NCI-H82 treated with DMSO at 0.1 percent for 48 hours (cell line): ENCODE measurements at regions not wholly inside any gene's neighbourhood (a gene's known extent, or its start where the extent isn't known, plus 50 kb on each side); places are given as distances from the start of the nearest gene placed in this dataset.
"Not testable (repeated sequence)": the region's sequence is repeated elsewhere in the genome, so short reads cannot be mapped to it uniquely, and the experiment has no call there.

ENCODE experiments used
- DNase-seq: peaks from one replicate; lab custom pipeline; 2025; ENCODE audit not compliant: unreplicated experiment; lab: John Stamatoyannopoulos, UW

- no peak for DNase-seq
Measured at GRCh38 chr15:26033493-26033892, 170.4 kb upstream of the ATP10A start.

- DNase-seq, result no peak
Measured at GRCh38 chr15:26032162-26032846, 169.2 kb upstream of the ATP10A start.

GRCh38 chr15:26029586-26029985 lies 166.5 kb upstream of the ATP10A start:
- not testable (repeated sequence) for DNase-seq

GRCh38 chr15:26029146-26029545 lies 166.0 kb upstream of the ATP10A start:
- no peak for DNase-seq

GRCh38 chr15:26028086-26028740 lies 165.1 kb upstream of the ATP10A start:
- DNase-seq, result no peak

GRCh38 chr15:26026671-26027070 lies 163.5 kb upstream of the ATP10A start:
- not testable (repeated sequence) for DNase-seq

- no peak for DNase-seq
Measured at GRCh38 chr15:26024241-26024640, 161.1 kb upstream of the ATP10A start.

- no peak for DNase-seq
Measured at GRCh38 chr15:26023691-26024090, 160.6 kb upstream of the ATP10A start.

GRCh38 chr15:26023231-26023630 lies 160.1 kb upstream of the ATP10A start:
- DNase-seq, result no peak

- no peak for DNase-seq
Measured at GRCh38 chr15:26020871-26021270, 157.7 kb upstream of the ATP10A start.

- DNase-seq, result no peak
Measured at GRCh38 chr15:26017665-26018064, 154.5 kb upstream of the ATP10A start.

- DNase-seq, result no peak
Measured at GRCh38 chr15:26015516-26016075, 152.5 kb upstream of the ATP10A start.

- no peak for DNase-seq
Measured at GRCh38 chr15:26013981-26014380, 150.9 kb upstream of the ATP10A start.

- no peak for DNase-seq
Measured at GRCh38 chr15:26011916-26012315, 148.8 kb upstream of the ATP10A start.

GRCh38 chr15:26007151-26007550 lies 144.0 kb upstream of the ATP10A start:
- no peak for DNase-seq

- no peak for DNase-seq
Measured at GRCh38 chr15:26001201-26001600, 138.1 kb upstream of the ATP10A start.

GRCh38 chr15:25993506-25993905 lies 130.4 kb upstream of the ATP10A start:
- no peak for DNase-seq

- no peak for DNase-seq
Measured at GRCh38 chr15:25990220-25990619, 127.1 kb upstream of the ATP10A start.

- DNase-seq, result no peak
Measured at GRCh38 chr15:25989327-25989726, 126.2 kb upstream of the ATP10A start.

- DNase-seq, result not testable (repeated sequence)
Measured at GRCh38 chr15:25988716-25989115, 125.6 kb upstream of the ATP10A start.

- no peak for DNase-seq
Measured at GRCh38 chr15:25987638-25988037, 124.5 kb upstream of the ATP10A start.

GRCh38 chr15:25985165-25985564 lies 122.0 kb upstream of the ATP10A start:
- DNase-seq, result no peak
